Endodermal cell (in vitro differentiated cells): ENCODE measurements at regions not wholly inside any gene's neighbourhood (a gene's known extent, or its start where the extent isn't known, plus 50 kb on each side); places are given as distances from the start of the nearest gene placed in this dataset.

Source experiments
- DNase-seq: peaks from one replicate; pipeline ENCODE4 v3.0.0-alpha.2; 2017
- H3K27ac ChIP-seq: 2 replicates; pipeline ENCODE4 v1.5.1; 2013; ENCODE audit warnings: mild to moderate bottlenecking, low read depth, low read length, moderate library complexity
- H3K27me3 ChIP-seq: 2 replicates; pipeline ENCODE4 v1.6.1; 2013; ENCODE audit warnings: mild to moderate bottlenecking, low read length, moderate library complexity; ENCODE audit not compliant: insufficient read depth, control insufficient read depth, poor library complexity, severe bottlenecking
- H3K36me3 ChIP-seq: 2 replicates; pipeline ENCODE4 v1.7.0; 2013; ENCODE audit warnings: mild to moderate bottlenecking, low read length, moderate library complexity; ENCODE audit not compliant: control insufficient read depth, insufficient read depth
- H3K4me1 ChIP-seq: one replicate; pipeline ENCODE4 v1.7.0; 2013; ENCODE audit warnings: low read length; ENCODE audit not compliant: control insufficient read depth, insufficient read depth
- H3K4me3 ChIP-seq: 2 replicates; pipeline ENCODE4 v1.5.1; 2013; ENCODE audit warnings: mild to moderate bottlenecking, low read length, moderate library complexity
- H3K9ac ChIP-seq: 2 replicates; pipeline ENCODE4 v1.6.1; 2013; ENCODE audit warnings: mild to moderate bottlenecking, low read length, moderate library complexity; ENCODE audit not compliant: poor library complexity, severe bottlenecking; ENCODE audit errors: extremely low read depth
- H3K9me3 ChIP-seq: 2 replicates; pipeline ENCODE4 v1.6.1; 2013; ENCODE audit warnings: mild to moderate bottlenecking, low read length, moderate library complexity; ENCODE audit not compliant: control insufficient read depth
- H3K27ac Mint-ChIP-seq: 2 replicates; pipeline ENCODE4 v1.8.0; 2020; ENCODE audit warnings: mixed read lengths
- H3K27me3 Mint-ChIP-seq: 2 replicates; pipeline ENCODE4 v1.8.0; 2021; ENCODE audit warnings: mild to moderate bottlenecking, mixed read lengths; ENCODE audit not compliant: insufficient read depth
- H3K36me3 Mint-ChIP-seq: 2 replicates; pipeline ENCODE4 v1.8.0; 2020; ENCODE audit warnings: low read depth, mixed read lengths
- H3K4me1 Mint-ChIP-seq: 2 replicates; pipeline ENCODE4 v1.8.0; 2020; ENCODE audit warnings: mixed read lengths
- H3K4me3 Mint-ChIP-seq: 2 replicates; pipeline ENCODE4 v1.8.0; 2020; ENCODE audit warnings: mild to moderate bottlenecking, moderate library complexity, mixed read lengths
- H3K9me3 Mint-ChIP-seq: 2 replicates; pipeline ENCODE4 v1.8.0; 2020; ENCODE audit warnings: mild to moderate bottlenecking, mixed read lengths
- WGBS, 2 experiments: methylation state at CpG; one replicate each; pipeline versions ENCODE4 v1.1.5 to v1.1.7; 2013; ENCODE audit warnings: missing lambda C conversion rate in 2 of 2, mixed read lengths in 1 of 2; ENCODE audit not compliant: insufficient coverage in 1 of 2, insufficient read length in 1 of 2; 5-methylcytosine and 5-hydroxymethylcytosine counted together
- TF ChIP-seq, protein P1 (sequence below): fragments of 200-600 bp; sonication (generic); conservative IDR thresholded peaks from 2 replicates; pipeline ENCODE4 v1.5.0; 2021; ENCODE audit warnings: antibody characterized with exemption, mild to moderate bottlenecking

DNA sequence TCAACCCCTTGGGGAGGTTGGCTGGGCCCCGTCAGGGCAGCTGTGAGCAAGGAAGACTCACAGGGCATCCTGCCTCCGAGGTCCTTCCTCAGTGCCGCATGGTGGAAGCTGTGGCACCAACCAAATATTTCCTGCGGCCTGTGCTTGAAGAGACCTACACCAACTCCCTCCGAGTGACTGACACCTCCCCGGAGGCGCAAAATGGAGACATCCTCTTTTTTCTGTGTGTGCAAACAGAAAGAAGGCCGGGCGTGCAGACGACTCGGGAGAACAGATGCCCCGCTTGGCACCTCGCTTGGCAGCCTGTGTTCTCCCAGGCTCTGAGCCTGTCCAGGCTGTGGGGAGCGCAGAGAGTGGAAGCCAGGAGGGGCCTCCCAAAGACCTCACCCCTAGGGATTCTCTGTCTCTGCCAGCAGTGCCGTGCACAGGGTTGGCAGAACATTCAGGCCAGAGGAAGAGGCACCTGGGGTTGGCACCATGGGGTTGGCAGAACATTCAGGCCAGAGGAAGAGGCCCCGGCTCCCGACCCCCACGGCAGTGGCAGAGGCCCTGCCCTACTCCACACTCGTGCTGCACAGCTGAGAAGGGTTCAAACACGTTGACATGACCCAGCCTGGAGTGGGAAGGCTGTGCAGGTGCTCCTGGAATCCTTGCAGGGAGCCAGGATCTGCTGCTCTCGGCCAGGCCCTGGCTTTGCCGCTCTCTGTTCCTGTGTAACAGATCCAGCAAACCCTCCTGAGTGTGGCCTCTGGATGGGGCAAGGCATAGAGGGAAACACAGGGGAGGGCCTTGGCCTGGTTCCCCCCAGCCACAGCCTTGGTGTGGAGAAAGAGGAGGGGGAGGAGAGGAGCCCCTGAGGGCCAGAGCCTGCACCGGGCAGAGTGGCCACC lies 805.5 kb downstream of the BRD1 start:
- Mint-ChIP-seq H3K4me1 (no peaks in the 10 kb centered on the region), H3K4me3 (no peak overlapping the region), H3K27me3 (peaks cover 2% of the 10 kb centered on the region), H3K27ac (no peak overlapping the region), H3K9me3 (no peaks in the 10 kb centered on the region), H3K36me3 (no peaks in the 10 kb centered on the region)
- TF ChIP-seq, protein P1, sequence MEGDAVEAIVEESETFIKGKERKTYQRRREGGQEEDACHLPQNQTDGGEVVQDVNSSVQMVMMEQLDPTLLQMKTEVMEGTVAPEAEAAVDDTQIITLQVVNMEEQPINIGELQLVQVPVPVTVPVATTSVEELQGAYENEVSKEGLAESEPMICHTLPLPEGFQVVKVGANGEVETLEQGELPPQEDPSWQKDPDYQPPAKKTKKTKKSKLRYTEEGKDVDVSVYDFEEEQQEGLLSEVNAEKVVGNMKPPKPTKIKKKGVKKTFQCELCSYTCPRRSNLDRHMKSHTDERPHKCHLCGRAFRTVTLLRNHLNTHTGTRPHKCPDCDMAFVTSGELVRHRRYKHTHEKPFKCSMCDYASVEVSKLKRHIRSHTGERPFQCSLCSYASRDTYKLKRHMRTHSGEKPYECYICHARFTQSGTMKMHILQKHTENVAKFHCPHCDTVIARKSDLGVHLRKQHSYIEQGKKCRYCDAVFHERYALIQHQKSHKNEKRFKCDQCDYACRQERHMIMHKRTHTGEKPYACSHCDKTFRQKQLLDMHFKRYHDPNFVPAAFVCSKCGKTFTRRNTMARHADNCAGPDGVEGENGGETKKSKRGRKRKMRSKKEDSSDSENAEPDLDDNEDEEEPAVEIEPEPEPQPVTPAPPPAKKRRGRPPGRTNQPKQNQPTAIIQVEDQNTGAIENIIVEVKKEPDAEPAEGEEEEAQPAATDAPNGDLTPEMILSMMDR = no peak
- no peak overlapping the region for H3K4me3 ChIP-seq
- H3K9ac ChIP-seq = no peak overlapping the region
- peak; percentile 30 for DNase-seq
- H3K4me1 ChIP-seq = no peaks in the 10 kb centered on the region
- no peaks in the 10 kb centered on the region for H3K27me3 ChIP-seq
- H3K27ac ChIP-seq = no peak overlapping the region
- WGBS, 2 experiments = 90 to 91% methylated on average over 9 to 23 of the region's 23 CpGs
- no peaks in the 10 kb centered on the region for H3K36me3 ChIP-seq
- no peaks in the 10 kb centered on the region for H3K9me3 ChIP-seq

GRCh38 chr22:49021131-49021925 lies 806.3 kb downstream of the BRD1 start:
- Histone ChIP-seq H3K27ac (no peak overlapping the region), H3K4me3 (no peak overlapping the region), H3K9me3 (no peaks in the 10 kb centered on the region), H3K4me1 (peaks cover 6% of the 10 kb centered on the region), H3K36me3 (no peaks in the 10 kb centered on the region), H3K27me3 (no peaks in the 10 kb centered on the region), H3K9ac (no peak overlapping the region)
- Mint-ChIP-seq H3K27ac (no peak overlapping the region), H3K27me3 (no peaks in the 10 kb centered on the region), H3K36me3 (no peaks in the 10 kb centered on the region), H3K4me1 (peaks cover under 1% of the 10 kb centered on the region), H3K4me3 (no peak overlapping the region), H3K9me3 (no peaks in the 10 kb centered on the region)
- peak; percentile 24 for DNase-seq
- TF ChIP-seq, protein P1 = no peak
- 93 to 94% methylated on average over 13 to 27 of the region's 27 CpGs for WGBS, 2 experiments

GRCh38 chr22:49019737-49020713 lies 807.6 kb downstream of the BRD1 start:
- Histone ChIP-seq H3K4me3 (no peak overlapping the region), H3K27me3 (no peaks in the 10 kb centered on the region), H3K9me3 (no peaks in the 10 kb centered on the region), H3K4me1 (peaks cover 14% of the 10 kb centered on the region), H3K27ac (no peak overlapping the region), H3K36me3 (no peaks in the 10 kb centered on the region), H3K9ac (no peak overlapping the region)
- TF ChIP-seq, protein P1 = no peak
- no peak overlapping the region for H3K4me3 Mint-ChIP-seq
- H3K27me3 Mint-ChIP-seq = no peaks in the 10 kb centered on the region
- H3K27ac Mint-ChIP-seq = no peak overlapping the region
- H3K36me3 Mint-ChIP-seq = no peaks in the 10 kb centered on the region
- DNase-seq = peak; percentile 34
- 84 to 90% methylated on average over 9 to 15 of the region's 15 CpGs for WGBS, 2 experiments
- peaks cover 9% of the 10 kb centered on the region for H3K4me1 Mint-ChIP-seq
- no peaks in the 10 kb centered on the region for H3K9me3 Mint-ChIP-seq
